Fibroblast of skin of abdomen (primary cell): ENCODE measurements at regions not wholly inside any gene's neighbourhood (a gene's known extent, or its start where the extent isn't known, plus 50 kb on each side); places are given as distances from the start of the nearest gene placed in this dataset.
A peak's percentile ranks its signal among the peaks of the same experiment; 100 is the strongest.

Experiments used
- DNase-seq: peaks from one replicate; pipeline ENCODE4 v3.0.0-alpha.2; 2013

GRCh38 chr10:36280890-36281499 is 638.9 kb upstream of the FZD8 start:
- no peak for DNase-seq

DNA sequence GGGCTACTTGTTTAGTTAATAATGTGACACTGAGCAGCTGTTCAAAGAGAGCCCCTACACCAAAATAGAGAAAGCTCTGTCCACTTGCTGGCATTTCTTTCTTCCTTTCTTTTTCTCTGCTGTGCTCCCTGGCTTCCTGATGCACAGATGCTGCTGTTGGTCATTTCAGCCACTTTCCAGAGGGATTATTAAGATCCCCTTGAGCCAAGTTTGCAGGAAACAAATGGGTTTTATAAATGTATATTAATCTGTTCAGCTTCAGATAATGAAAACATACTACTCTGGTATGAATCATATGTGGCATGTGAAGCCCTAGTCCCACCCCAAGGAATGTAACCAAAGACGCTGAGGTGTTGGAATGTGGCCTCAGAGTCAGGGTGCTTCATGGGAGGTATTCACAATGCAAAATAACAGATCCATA is 638.2 kb upstream of the FZD8 start:
- peak; percentile 75 for DNase-seq

GRCh38 chr10:36278176-36278575 is 636.1 kb upstream of the FZD8 start:
- DNase-seq = no peak

DNA sequence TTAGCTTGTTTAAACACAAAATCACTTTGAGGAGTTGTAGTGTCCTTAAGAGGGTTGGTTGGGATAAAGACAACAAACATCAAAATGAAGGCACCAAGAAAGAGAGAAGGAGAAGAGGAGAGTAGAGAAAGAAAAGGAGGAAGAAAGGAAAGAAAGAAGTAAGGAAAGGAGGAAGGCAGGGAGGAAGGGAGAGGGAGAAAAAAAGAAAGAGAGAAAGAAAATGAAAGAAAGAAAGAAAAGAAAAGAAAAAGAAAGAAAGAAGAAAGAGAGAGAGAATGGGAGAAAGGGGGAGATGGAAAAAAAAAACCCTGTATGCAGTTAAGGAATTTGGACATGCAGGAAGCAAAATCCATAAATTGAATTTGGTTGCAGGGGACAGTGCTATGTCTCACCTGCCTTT is 635.4 kb upstream of the FZD8 start:
- DNase-seq = no peak

- DNase-seq = no peak
Measured at GRCh38 chr10:36271627-36272340, 629.7 kb upstream of the FZD8 start.

- no peak for DNase-seq
Measured at GRCh38 chr10:36269222-36269621, 627.1 kb upstream of the FZD8 start.

DNA sequence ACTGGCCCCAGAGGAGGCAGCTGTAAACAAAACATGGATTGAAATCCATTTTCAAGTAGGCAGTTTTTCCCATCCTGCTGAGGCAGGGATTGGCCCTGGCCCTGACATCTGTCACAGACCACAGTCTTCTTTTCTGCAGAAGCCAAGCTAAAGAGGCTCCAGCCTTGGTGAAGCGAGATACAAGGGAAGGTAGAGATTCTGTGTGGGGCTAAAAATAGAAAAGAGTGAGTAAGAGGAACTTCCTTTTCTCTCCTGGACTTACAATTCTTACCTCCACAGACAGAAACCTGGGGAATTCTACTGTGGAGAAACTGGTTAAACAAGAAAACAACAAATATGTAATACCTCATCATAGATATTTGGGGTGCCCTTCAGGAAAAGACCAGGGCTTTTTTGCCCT is 624.8 kb upstream of the FZD8 start:
- no peak for DNase-seq

DNA sequence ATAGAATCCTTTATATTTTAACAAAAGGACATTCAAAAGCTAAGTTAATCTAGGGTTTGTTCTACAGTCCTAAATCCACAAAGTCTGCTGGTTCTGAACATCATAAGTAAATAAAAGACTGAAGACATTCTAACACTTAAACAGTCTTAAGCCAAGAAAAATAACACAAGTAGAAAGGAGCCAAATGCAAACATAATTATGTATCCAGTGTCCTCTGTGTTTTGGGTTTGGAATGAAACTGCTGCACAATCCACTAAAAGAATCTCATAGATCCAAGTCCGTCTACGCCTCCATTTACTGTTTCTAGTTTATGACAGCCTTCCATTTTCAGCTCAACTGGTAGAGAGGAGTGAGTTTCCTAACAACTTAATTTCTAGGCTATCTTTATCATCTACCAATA is 623.6 kb upstream of the FZD8 start:
- DNase-seq = no peak

DNA sequence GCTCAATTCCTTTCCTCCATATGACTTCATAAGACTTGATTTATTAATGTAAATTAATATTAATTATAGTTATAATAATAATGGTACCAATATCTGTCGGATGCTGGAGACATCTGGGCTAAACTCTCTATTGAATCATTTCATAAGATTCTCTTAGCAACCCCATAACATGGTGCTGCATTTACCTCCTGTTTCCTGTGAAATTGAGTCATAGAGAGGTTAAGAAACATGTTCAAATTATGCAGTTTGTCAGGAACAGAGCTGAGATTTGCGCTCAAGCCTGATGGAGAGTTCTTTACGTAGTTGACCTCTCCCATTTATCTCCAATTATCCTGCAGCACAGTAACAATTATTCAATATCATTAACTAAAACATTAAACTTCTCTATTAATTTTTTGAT is 621.8 kb upstream of the FZD8 start:
- no peak for DNase-seq

- DNase-seq = peak; percentile 79
Measured at GRCh38 chr10:36256948-36257356, 614.9 kb upstream of the FZD8 start.

DNA sequence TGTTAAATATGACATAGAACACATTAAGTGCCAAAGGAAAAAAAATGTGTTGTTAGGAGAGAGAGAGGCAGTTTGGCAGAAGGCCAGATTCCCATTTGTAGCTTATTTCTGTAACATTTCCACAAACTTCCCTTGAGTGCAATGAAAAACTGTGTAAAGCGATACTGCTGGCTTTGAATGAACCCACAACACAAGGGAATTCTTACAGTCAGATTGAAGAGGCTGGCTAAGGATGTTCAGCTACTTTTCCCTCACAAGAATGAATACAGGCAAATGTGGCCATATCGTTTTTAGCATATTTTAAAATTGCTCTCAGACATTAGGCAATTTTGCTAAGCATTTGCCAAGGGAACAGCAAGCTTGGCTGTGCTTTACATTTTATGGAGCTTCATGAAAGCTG is 614.1 kb upstream of the FZD8 start:
- peak; percentile 59 for DNase-seq

GRCh38 chr10:36254199-36254598 is 612.1 kb upstream of the FZD8 start:
- DNase-seq = peak; percentile 18

DNA sequence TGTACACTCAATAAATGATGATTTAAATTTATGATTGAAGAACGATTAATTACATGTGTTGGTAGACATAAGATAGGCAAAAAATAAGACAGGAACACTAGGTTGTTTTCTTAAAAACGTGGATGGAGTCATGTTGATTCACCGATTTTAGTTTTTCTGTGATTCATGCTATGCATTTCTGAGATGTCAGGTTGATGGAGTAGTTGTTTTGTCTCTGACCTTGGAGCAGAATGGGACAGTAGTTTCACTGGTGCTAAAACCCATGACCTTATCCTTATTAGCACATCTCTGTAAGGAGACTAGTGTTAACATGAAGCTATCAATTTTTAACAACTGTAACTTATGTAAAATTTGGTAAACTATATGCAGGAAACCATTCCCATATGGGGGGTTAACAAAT is 611.6 kb upstream of the FZD8 start:
- DNase-seq = no peak

DNA sequence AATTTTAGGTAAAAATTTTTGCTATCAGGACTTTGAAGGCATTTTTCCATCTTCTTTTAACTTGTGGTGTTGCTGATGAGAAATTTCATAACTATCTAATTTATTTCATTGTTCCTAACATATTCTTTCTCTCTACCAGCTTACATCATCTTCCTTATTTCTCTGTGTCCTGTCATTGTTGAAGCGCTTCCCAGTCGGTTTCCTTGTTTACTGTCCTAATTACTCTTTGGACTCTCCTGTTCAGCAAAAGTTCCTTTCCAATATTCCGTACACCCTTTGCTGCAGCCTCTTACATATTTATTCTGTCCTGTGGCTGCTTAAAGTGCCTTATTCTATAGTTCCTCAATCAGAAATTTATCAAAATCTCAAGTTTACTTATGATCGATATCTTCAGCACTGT is 609.0 kb upstream of the FZD8 start:
- no peak for DNase-seq

DNA sequence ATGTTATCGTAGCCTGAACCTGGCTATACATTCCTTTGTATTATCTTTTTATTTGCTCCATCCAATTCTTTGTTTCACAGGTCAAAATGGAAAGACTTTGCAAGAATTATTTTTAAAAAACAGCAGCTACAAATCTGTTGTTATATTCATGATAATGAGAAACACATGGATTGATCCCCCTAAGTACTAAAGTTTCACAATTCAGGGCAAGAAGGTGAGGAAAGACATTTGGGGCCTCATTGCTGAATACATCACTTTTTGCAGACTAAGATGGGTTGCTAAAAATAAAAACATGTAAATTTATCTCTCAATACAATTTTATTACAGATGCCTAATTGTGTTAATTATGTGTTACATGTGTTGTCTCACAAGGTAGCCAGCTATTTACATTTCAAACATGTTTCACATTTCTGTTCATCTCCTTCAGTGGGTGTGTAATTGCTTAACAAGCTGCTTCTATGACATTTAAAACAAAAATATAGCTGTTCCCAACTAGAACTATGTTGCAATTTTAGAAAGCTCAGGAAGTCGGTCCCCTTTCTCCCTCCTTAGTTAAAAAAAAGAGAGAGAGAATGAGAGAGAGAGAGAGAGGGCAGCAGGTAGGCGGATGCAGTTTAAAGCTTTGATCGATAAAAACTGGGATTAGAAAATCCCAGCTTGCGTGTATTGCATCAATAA is 606.3 kb upstream of the FZD8 start:
- peak; percentile 46 for DNase-seq

GRCh38 chr10:36247478-36247877 is 605.4 kb upstream of the FZD8 start:
- DNase-seq = no peak

DNA sequence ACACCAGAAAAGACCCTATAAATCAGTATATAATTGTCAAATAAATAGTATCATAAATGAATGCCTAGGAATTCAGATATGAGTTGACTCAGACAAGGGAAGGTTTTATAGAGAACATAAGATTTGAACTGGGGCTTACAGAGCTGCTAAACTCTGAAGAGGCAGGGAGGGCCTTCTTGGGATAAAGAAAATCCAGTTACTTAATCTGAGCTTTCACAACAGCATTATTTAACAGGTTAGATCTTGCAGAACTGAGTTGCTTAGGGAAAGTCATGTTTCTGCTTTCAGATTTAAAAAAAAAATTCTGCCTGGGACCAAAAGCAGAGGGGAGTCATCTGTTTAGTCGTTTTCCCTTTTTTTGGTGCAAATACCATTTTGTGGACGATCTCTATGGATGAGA is 594.8 kb upstream of the FZD8 start:
- DNase-seq = no peak

GRCh38 chr10:36236341-36236740 is 594.2 kb upstream of the FZD8 start:
- DNase-seq = no peak

- no peak for DNase-seq
Measured at GRCh38 chr10:36232935-36233334, 590.8 kb upstream of the FZD8 start.

GRCh38 chr10:36224431-36224985 is 582.4 kb upstream of the FZD8 start:
- DNase-seq = peak; percentile 14

GRCh38 chr10:36221101-36221500 is 579.0 kb upstream of the FZD8 start:
- no peak for DNase-seq

- DNase-seq = peak; percentile 5
Measured at GRCh38 chr10:36220151-36220550, 578.1 kb upstream of the FZD8 start.

DNA sequence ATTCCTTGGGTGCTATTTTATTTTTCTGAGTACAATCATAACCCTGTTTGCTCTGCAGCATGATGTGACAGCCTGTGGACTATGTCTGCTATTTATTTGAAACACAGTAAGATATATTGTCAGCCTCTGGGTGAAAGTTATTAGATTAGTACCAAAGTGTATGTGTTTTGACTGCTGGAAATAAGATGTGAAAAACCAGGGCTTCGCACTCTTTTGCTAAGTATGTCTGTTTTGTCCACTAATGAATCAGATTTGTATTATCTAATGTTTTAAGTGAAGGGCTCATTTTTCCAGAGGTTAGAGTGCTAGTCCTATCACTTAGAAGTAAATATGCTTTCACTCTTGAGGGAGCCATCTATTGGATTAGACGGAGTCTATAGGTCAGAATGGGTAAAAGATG is 569.8 kb upstream of the FZD8 start:
- no peak for DNase-seq

DNA sequence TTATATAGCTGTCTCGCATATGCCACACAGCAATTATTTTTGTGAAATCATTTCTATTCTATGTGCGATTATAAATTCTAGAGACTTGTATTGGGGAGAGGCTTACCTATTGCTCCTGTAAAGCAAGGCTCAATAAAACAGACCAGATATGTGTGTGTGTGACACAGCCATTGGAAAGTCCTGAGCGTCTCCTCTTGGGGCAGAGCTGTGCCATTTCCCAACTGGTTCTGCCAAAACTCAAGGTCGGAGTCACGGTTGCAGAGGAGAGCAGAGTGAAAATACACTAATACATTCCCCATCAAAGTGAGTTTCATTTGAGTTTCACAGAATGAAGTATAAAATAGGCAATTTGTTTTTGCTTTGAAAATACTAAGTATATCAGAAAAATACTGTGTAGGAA is 567.4 kb upstream of the FZD8 start:
- DNase-seq = no peak
